Adrenal gland (tissue), 5 donors: ENCODE measurements at regions not wholly inside any gene's neighbourhood (a gene's known extent, or its start where the extent isn't known, plus 50 kb on each side); places are given as distances from the start of the nearest gene placed in this dataset.

ENCODE experiments used
- POLR2A ChIP-seq, 2 donors: fragments of 450-650 bp; IDR thresholded peaks; one replicate each; pipeline ENCODE4 v1.6.1; 2017; ENCODE audit warnings: antibody characterized with exemption in 2 of 2, mild to moderate bottlenecking in 2 of 2, moderate library complexity in 1 of 2
- TF ChIP-seq, protein P1 (sequence below), 6 experiments: fragments of 450-650 bp in 4 of 6; fragments of 200-600 bp in 2 of 6; sonication (generic) in 1 of 6; IDR thresholded peaks; 1 replicate in 5 of 6; 2 replicates in 1 of 6; pipeline versions ENCODE4 v1.5.1 to v1.8.0; 2016 to 2021; ENCODE audit warnings: antibody characterized with exemption in 6 of 6, mild to moderate bottlenecking in 2 of 6, moderate library complexity in 1 of 6
- donor health status: DM: no; HTN: no; CAD: no.

- TF ChIP-seq, protein P1, sequence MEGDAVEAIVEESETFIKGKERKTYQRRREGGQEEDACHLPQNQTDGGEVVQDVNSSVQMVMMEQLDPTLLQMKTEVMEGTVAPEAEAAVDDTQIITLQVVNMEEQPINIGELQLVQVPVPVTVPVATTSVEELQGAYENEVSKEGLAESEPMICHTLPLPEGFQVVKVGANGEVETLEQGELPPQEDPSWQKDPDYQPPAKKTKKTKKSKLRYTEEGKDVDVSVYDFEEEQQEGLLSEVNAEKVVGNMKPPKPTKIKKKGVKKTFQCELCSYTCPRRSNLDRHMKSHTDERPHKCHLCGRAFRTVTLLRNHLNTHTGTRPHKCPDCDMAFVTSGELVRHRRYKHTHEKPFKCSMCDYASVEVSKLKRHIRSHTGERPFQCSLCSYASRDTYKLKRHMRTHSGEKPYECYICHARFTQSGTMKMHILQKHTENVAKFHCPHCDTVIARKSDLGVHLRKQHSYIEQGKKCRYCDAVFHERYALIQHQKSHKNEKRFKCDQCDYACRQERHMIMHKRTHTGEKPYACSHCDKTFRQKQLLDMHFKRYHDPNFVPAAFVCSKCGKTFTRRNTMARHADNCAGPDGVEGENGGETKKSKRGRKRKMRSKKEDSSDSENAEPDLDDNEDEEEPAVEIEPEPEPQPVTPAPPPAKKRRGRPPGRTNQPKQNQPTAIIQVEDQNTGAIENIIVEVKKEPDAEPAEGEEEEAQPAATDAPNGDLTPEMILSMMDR (IDR thresholded peaks at IDR 0.05) = no peak
- TF ChIP-seq POLR2A (IDR thresholded peaks at IDR 0.05) = no peak
These were observed 137.8 kb upstream of the GYPC start for GRCh38 chr2:126518196-126518595.
